Erythroblast (primary cell): ENCODE measurements at regions not wholly inside any gene's neighbourhood (a gene's known extent, or its start where the extent isn't known, plus 50 kb on each side); places are given as distances from the start of the nearest gene placed in this dataset.
"Not testable (repeated sequence)": the region's sequence is repeated elsewhere in the genome, so short reads cannot be mapped to it uniquely, and the experiment has no call there.

Experiments
- DNase-seq, 2 experiments: peaks; one replicate each; lab custom pipeline; 2025; lab: John Stamatoyannopoulos, UW
- GATA1 ChIP-seq: IDR thresholded peaks from 2 replicates; pipeline ENCODE4 v1.6.1; 2011; ENCODE audit warnings: low read depth, mild to moderate bottlenecking, control low read depth, low read length, moderate library complexity
- POLR2A ChIP-seq: IDR thresholded peaks from 2 replicates; pipeline ENCODE4 v1.6.1; 2011; ENCODE audit warnings: mild to moderate bottlenecking, low read length

GRCh38 chr17:74123866-74124444 lies 79.5 kb upstream of the RPL38 start:
- DNase-seq = no peak
- no peak for TF ChIP-seq POLR2A
- no peak for TF ChIP-seq GATA1

DNA sequence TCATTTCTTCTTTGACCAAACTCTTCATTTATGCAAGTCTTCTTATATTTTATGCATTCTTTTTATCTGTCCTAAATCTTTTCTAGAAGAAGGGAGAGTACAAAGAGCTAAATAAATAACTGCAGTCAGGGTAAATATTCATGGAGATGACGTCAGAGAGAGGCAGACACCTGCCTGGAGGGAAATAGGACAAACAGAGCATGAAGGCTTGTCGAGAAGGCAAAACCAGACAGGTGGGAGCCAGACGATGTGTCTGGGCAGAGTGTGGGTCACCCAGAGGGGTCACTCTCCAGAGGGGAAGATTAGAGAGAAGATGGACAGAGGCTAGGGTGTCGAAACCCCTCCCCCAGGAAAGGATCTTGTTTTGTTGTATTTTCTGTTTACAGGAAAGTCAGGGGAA lies 78.3 kb upstream of the RPL38 start:
- no peak for TF ChIP-seq GATA1
- TF ChIP-seq POLR2A = no peak
- no peak for DNase-seq

- no peak for DNase-seq
- TF ChIP-seq POLR2A (no peak), GATA1 (no peak)
Observed at GRCh38 chr17:74126179-74126900, 77.1 kb upstream of the RPL38 start.

- TF ChIP-seq GATA1 = no peak
- no peak for TF ChIP-seq POLR2A
- no peak for DNase-seq
Observed at GRCh38 chr17:74126959-74127358, 76.5 kb upstream of the RPL38 start.

GRCh38 chr17:74128456-74129211 lies 74.8 kb upstream of the RPL38 start:
- TF ChIP-seq GATA1 (no peak), POLR2A (no peak)
- DNase-seq = no peak

DNA sequence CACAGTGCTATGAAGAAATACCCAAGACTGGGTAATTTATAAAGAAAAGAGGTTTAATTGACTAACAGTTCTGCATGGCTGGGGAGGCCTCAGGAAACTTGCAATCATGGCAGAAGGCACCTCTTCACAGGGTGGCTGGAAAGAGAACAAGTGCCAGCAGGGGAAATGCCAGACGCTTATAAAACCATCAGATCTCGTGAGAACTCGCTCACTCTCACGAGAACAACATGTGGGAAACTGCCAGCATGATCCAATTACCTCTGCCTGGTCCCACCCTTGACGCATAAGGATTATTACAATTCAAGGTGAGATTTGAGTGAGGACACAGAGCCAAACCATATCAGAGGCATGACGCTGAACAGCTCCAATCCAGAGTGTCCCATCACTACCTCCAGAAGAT lies 73.7 kb upstream of the RPL38 start:
- DNase-seq = not testable (repeated sequence)

GRCh38 chr17:74130276-74130675 lies 73.2 kb upstream of the RPL38 start:
- no peak for TF ChIP-seq POLR2A
- TF ChIP-seq GATA1 = no peak
- no peak for DNase-seq

GRCh38 chr17:74130841-74131240 lies 72.6 kb upstream of the RPL38 start:
- DNase-seq = no peak
- TF ChIP-seq GATA1 (no peak), POLR2A (no peak)

DNA sequence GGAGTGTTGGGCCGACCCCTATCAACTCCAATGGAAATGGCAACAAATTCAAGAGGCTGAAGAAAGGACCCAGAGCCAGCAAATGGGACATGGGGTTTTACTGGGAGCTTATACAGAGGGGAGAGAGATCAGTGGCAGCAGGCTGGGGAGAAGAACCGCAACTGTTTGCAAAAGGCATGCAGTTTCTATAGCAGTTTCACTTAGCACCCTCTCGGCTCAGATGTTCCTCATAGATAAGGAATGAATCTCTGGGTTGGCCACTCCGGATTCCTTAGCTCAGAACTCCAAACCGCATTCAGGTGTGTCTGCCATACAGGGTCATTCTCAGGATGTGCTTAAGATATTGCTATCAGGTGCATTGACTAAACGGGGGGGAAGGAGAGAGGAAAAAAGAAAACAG lies 71.1 kb upstream of the RPL38 start:
- TF ChIP-seq GATA1 (no peak), POLR2A (no peak)

GRCh38 chr17:74133740-74134139 lies 69.7 kb upstream of the RPL38 start:
- no peak for TF ChIP-seq GATA1
- no peak for TF ChIP-seq POLR2A

More for the DNA sequence above, 71.1 kb upstream of the RPL38 start:
- no peak for DNase-seq

DNA sequence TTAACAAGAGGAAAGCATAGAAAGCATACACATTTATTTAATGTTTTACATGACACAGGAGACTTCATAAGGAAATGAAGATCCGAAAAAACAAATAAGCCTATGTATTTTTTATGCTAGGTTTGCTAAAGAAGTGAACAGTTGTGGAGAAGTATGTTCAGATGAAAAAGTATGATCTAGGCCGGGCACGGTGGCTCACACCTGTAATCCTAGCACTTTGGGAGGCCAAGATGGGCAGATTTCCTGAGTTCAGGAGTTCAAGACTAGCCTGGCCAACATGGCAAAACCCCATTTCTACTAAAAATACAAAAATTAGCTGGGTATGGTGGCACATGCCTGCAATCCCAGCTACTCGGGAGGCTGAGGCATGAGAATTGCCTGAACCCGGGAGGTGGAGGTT lies 69.2 kb upstream of the RPL38 start:
- not testable (repeated sequence) for DNase-seq

More at GRCh38 chr17:74133740-74134139, 69.7 kb upstream of the RPL38 start:
- no peak for DNase-seq

DNA sequence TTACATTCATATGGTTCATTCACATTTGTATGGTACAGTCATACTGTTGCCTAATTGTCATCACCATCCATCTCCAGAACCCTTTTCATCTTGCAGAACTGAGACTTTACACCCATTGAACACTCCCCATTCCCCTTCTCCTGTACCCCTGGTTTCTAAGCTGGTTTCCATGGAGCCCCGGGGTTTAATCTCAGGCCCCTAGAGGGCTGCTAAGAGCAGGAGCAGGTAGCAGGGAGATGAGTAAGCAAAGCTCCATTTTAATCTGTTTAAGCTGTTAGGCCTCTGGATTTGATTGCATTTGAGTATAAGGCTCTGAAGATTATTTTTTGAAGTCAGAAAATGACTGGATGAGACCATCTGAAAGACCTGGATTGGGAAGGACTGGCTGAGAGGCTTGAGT lies 68.5 kb upstream of the RPL38 start:
- TF ChIP-seq POLR2A (no peak), GATA1 (no peak)
- no peak for DNase-seq

- no peak for TF ChIP-seq POLR2A
- no peak for TF ChIP-seq GATA1
- no peak for DNase-seq
Observed at GRCh38 chr17:74135391-74136167, 67.9 kb upstream of the RPL38 start.

DNA sequence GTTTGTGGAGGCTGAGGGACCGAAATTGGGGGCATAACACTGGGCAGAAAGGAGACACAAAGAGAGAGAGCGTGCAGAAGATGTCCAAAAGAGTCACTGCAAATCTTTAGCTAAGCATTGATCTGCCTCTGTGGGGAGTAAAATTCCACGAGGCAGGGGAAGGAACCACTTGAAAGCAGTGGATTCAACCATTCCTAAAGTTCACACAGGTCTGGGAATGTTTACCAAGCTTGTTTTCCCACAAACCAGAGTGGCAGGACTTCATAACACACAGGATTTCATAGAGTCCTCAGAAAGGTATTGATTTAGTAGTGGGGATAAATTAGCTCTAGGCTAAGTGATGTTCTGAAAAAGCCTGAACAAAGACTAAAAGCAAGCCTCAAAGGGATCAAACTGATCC lies 66.1 kb upstream of the RPL38 start:
- TF ChIP-seq POLR2A = no peak
- no peak for TF ChIP-seq GATA1
- DNase-seq = no peak
